Right lobe of liver (tissue), 4 donors: ENCODE measurements at regions not wholly inside any gene's neighbourhood (a gene's known extent, or its start where the extent isn't known, plus 50 kb on each side); places are given as distances from the start of the nearest gene placed in this dataset.

Experiments
- POLR2A ChIP-seq: fragments of 450-650 bp; IDR thresholded peaks from one replicate; pipeline ENCODE4 v1.6.1; 2017; ENCODE audit warnings: antibody characterized with exemption, mild to moderate bottlenecking
- TF ChIP-seq, protein P1 (sequence below), 4 donors: fragments of 200-600 bp in 3 of 4; fragments of 450-650 bp in 1 of 4; IDR thresholded peaks; one replicate each; pipeline versions ENCODE4 v1.5.1 to v1.8.0; 2016 to 2022; ENCODE audit warnings: antibody characterized with exemption in 4 of 4, mild to moderate bottlenecking in 2 of 4
- donor health status: DM: no; HTN: no; CAD: no.
- donor health status: DM: no; HTN: no; CAD: no.
- donor health status: DM: no; HTN: yes; CAD: no.

DNA sequence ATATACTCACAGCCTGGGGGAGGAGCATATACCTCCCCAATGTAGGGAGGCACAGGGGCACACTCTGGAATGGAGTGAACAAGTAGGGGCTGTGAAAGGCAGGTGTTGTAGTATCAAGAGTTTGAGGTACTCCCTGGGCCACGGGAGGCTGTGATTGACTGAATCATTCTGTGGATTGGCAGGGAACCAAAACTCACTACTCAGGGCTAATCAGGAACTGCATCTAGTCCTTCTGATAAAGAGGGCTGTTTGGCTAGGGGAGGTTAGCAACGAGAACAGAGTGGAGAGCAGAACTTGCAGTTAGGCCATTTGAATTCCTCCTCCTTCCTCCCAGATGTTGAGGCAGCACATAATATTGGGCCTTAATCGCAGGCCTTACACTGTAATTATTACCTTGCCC, 369.2 kb upstream of the MPDZ start:
- TF ChIP-seq, protein P1, sequence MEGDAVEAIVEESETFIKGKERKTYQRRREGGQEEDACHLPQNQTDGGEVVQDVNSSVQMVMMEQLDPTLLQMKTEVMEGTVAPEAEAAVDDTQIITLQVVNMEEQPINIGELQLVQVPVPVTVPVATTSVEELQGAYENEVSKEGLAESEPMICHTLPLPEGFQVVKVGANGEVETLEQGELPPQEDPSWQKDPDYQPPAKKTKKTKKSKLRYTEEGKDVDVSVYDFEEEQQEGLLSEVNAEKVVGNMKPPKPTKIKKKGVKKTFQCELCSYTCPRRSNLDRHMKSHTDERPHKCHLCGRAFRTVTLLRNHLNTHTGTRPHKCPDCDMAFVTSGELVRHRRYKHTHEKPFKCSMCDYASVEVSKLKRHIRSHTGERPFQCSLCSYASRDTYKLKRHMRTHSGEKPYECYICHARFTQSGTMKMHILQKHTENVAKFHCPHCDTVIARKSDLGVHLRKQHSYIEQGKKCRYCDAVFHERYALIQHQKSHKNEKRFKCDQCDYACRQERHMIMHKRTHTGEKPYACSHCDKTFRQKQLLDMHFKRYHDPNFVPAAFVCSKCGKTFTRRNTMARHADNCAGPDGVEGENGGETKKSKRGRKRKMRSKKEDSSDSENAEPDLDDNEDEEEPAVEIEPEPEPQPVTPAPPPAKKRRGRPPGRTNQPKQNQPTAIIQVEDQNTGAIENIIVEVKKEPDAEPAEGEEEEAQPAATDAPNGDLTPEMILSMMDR (IDR thresholded peaks at IDR 0.05): no peak
- TF ChIP-seq POLR2A: no peak
